CD14-positive monocyte (primary cell): ENCODE measurements at regions not wholly inside any gene's neighbourhood (a gene's known extent, or its start where the extent isn't known, plus 50 kb on each side); places are given as distances from the start of the nearest gene placed in this dataset.
A peak's percentile ranks its signal among the peaks of the same experiment; 100 is the strongest.

Experiments
- DNase-seq, 3 donors: peaks; one replicate each; pipeline ENCODE4 v3.0.0-alpha.2; 2011 to 2022
- H2AFZ ChIP-seq: 2 replicates; pipeline ENCODE4 v1.6.0; 2012; ENCODE audit warnings: mild to moderate bottlenecking, low read depth, low read length, inconsistent platforms; ENCODE audit not compliant: insufficient read depth, poor library complexity, severe bottlenecking
- H3K27ac ChIP-seq, 2 donors: 1 replicate in 1 of 2; 2 replicates in 1 of 2; pipeline ENCODE4 v1.5.1; 2012 to 2013; ENCODE audit warnings: low read length in 2 of 2, control low read depth in 1 of 2, inconsistent platforms in 1 of 2, low read depth in 1 of 2, mild to moderate bottlenecking in 1 of 2
- H3K27me3 ChIP-seq, 2 donors: one replicate each; pipeline versions ENCODE4 v1.6.0 to v1.6.1; 2011 to 2013; ENCODE audit warnings: low read length in 2 of 2; ENCODE audit not compliant: control insufficient read depth in 2 of 2, insufficient read depth in 2 of 2
- H3K36me3 ChIP-seq, 2 donors: replicated peaks in 1 of 2; 1 replicate in 1 of 2; 2 replicates in 1 of 2; pipeline versions ENCODE4 v1.5.1 to v1.6.1; 2012 to 2013; ENCODE audit warnings: low read length in 2 of 2, control low read depth in 1 of 2, inconsistent platforms in 1 of 2, mild to moderate bottlenecking in 1 of 2; ENCODE audit not compliant: insufficient read depth in 2 of 2, control insufficient read depth in 1 of 2
- H3K4me1 ChIP-seq, 2 donors: 1 replicate in 1 of 2; 2 replicates in 1 of 2; pipeline versions ENCODE4 v1.5.1 to v1.6.1; 2012 to 2013; ENCODE audit warnings: low read length in 2 of 2, control low read depth in 1 of 2, inconsistent platforms in 1 of 2, mild to moderate bottlenecking in 1 of 2, moderate library complexity in 1 of 2; ENCODE audit not compliant: insufficient read depth in 2 of 2, control insufficient read depth in 1 of 2
- H3K4me2 ChIP-seq: replicated peaks from 2 replicates; pipeline ENCODE3; 2012; ENCODE audit warnings: low read length, moderate library complexity, mild to moderate bottlenecking; ENCODE audit not compliant: poor library complexity, severe bottlenecking; ENCODE audit errors: extremely low read depth
- H3K4me3 ChIP-seq, 3 experiments: fragments of 200-600 bp in 1 of 3; sonication (generic) in 1 of 3; replicated peaks in 1 of 3; 1 replicate in 2 of 3; 2 replicates in 1 of 3; pipeline ENCODE4 v1.5.1; 2011 to 2013; ENCODE audit warnings: low read length in 3 of 3, mild to moderate bottlenecking in 3 of 3, control low read depth in 2 of 3, low read depth in 2 of 3, inconsistent platforms in 1 of 3, moderate library complexity in 1 of 3
- H3K79me2 ChIP-seq: 2 replicates; pipeline ENCODE4 v1.6.0; 2012; ENCODE audit warnings: mild to moderate bottlenecking, control low read depth, inconsistent platforms, low read length, moderate library complexity; ENCODE audit not compliant: insufficient read depth
- H3K9ac ChIP-seq: 2 replicates; pipeline ENCODE4 v1.6.0; 2017; ENCODE audit warnings: low read length, mild to moderate bottlenecking; ENCODE audit not compliant: insufficient read depth, poor library complexity, severe bottlenecking
- H3K9me3 ChIP-seq, 2 donors: replicated peaks in 1 of 2; 1 replicate in 1 of 2; 2 replicates in 1 of 2; pipeline versions ENCODE4 v1.5.1 to v1.6.1; 2012 to 2013; ENCODE audit warnings: low read length in 2 of 2, control low read depth in 1 of 2; ENCODE audit not compliant: control insufficient read depth in 1 of 2, insufficient read depth in 1 of 2
- H4K20me1 ChIP-seq: 2 replicates; pipeline ENCODE4 v1.6.0; 2012; ENCODE audit warnings: mild to moderate bottlenecking, low read length, control low read depth, moderate library complexity; ENCODE audit not compliant: insufficient read depth
- H3K27ac Mint-ChIP-seq, 7 donors: one replicate each; pipeline ENCODE4 v1.8.0; 2020; ENCODE audit warnings: mild to moderate bottlenecking in 7 of 7, mixed read lengths in 7 of 7, moderate library complexity in 6 of 7, inconsistent platforms in 2 of 7
- H3K27me3 Mint-ChIP-seq, 3 donors: one replicate each; pipeline ENCODE4 v1.8.0; 2021 to 2022; ENCODE audit warnings: low read depth in 3 of 3, mild to moderate bottlenecking in 3 of 3, mixed read lengths in 3 of 3, moderate library complexity in 3 of 3, inconsistent platforms in 1 of 3
- H3K36me3 Mint-ChIP-seq, 2 donors: one replicate each; pipeline ENCODE4 v1.8.0; 2020; ENCODE audit warnings: mixed read lengths in 2 of 2, inconsistent platforms in 1 of 2, mild to moderate bottlenecking in 1 of 2
- H3K4me1 Mint-ChIP-seq: one replicate; pipeline ENCODE4 v1.8.0; 2020; ENCODE audit warnings: mild to moderate bottlenecking, mixed read lengths
- H3K4me3 Mint-ChIP-seq, 2 donors: one replicate each; pipeline ENCODE4 v1.8.0; 2020; ENCODE audit warnings: mild to moderate bottlenecking in 2 of 2, mixed read lengths in 2 of 2, moderate library complexity in 1 of 2
- H3K9me3 Mint-ChIP-seq, 7 donors: one replicate each; pipeline ENCODE4 v1.8.0; 2020 to 2022; ENCODE audit warnings: mixed read lengths in 7 of 7, mild to moderate bottlenecking in 6 of 7, moderate library complexity in 6 of 7, inconsistent platforms in 2 of 7
- CTCF ChIP-seq: fragments of 200-600 bp; IDR thresholded peaks from one replicate; pipeline ENCODE4 v1.8.0; 2022; ENCODE audit warnings: antibody characterized with exemption, mild to moderate bottlenecking
- WGBS: methylation state at CpG from one replicate; pipeline ENCODE4 v1.1.5; 2013; ENCODE audit warnings: missing lambda C conversion rate; ENCODE audit not compliant: insufficient coverage; 5-methylcytosine and 5-hydroxymethylcytosine counted together
- intact Hi-C, 2 donors: fragments of 100-400 bp; cut with micrococcal nuclease; formaldehyde crosslinking; loops; one replicate each; pipeline versions ENCODE4 v1.15.0 to v1.15.1; 2023

- Histone ChIP-seq H3K27me3 (no peaks in the 10 kb centered on the region), H3K4me3 (no peak overlapping the region), H3K36me3 (no peaks in the 10 kb centered on the region), H2AFZ (no peak overlapping the region), H3K79me2 (no peaks in the 10 kb centered on the region), H3K9ac (no peak overlapping the region), H3K9me3 (no peaks in the 10 kb centered on the region), H3K27ac (no peak overlapping the region), H3K4me2 (no peak overlapping the region), H3K4me1 (no peaks in the 10 kb centered on the region), H4K20me1 (no peaks in the 10 kb centered on the region)
- TF ChIP-seq CTCF: no peak
- WGBS: 100% methylated on average over 2 of the region's 2 CpGs
- no peak overlapping the region for H3K27ac Mint-ChIP-seq
- no peaks in the 10 kb centered on the region for H3K27me3 Mint-ChIP-seq
- H3K36me3 Mint-ChIP-seq: no peaks in the 10 kb centered on the region
- no peak overlapping the region for H3K4me3 Mint-ChIP-seq
- H3K9me3 Mint-ChIP-seq: peaks cover 0 to 3% (median 0%) of the 10 kb centered on the region in 7 donors
- H3K4me1 Mint-ChIP-seq: no peaks in the 10 kb centered on the region
- DNase-seq: peak in 1 of 3 donors; percentile 66
- intact Hi-C loops: no loop called here
Measured at GRCh38 chr6:14520029-14520428, 402.5 kb downstream of the CD83 start.

GRCh38 chr6:14520536-14520935 lies 403.0 kb downstream of the CD83 start:
- no peaks in the 10 kb centered on the region for H3K27me3 Mint-ChIP-seq
- no peak overlapping the region for H3K4me3 Mint-ChIP-seq
- DNase-seq: no peak
- no peaks in the 10 kb centered on the region for H3K4me1 Mint-ChIP-seq
- Histone ChIP-seq H3K79me2 (no peaks in the 10 kb centered on the region), H4K20me1 (no peaks in the 10 kb centered on the region), H3K36me3 (no peaks in the 10 kb centered on the region), H3K4me3 (no peak overlapping the region), H3K4me1 (no peaks in the 10 kb centered on the region), H2AFZ (no peak overlapping the region), H3K27ac (no peak overlapping the region), H3K27me3 (no peaks in the 10 kb centered on the region), H3K4me2 (no peak overlapping the region), H3K9me3 (no peaks in the 10 kb centered on the region), H3K9ac (no peak overlapping the region)
- no peaks in the 10 kb centered on the region for H3K36me3 Mint-ChIP-seq
- intact Hi-C loops: no loop called here
- H3K9me3 Mint-ChIP-seq: peaks cover 0 to 3% (median 0%) of the 10 kb centered on the region in 7 donors
- H3K27ac Mint-ChIP-seq: no peak overlapping the region
- no peak for TF ChIP-seq CTCF
- 100% methylated on average over 2 of the region's 2 CpGs for WGBS
